GM23248 (cell line): ENCODE measurements at regions not wholly inside any gene's neighbourhood (a gene's known extent, or its start where the extent isn't known, plus 50 kb on each side); places are given as distances from the start of the nearest gene placed in this dataset.

Experiments used
- EZH2 ChIP-seq: fragments of 200-600 bp; sonication (generic); IDR thresholded peaks from 2 replicates; pipeline ENCODE4 v1.6.1; 2018; ENCODE audit warnings: antibody characterized with exemption, mild to moderate bottlenecking; ENCODE audit not compliant: insufficient read depth, poor library complexity, severe bottlenecking
- EZH2phosphoT487 ChIP-seq: fragments of 200-600 bp; sonication (generic); IDR thresholded peaks from 2 replicates; pipeline ENCODE4 v1.6.1; 2018; ENCODE audit warnings: antibody characterized with exemption, moderate library complexity, mild to moderate bottlenecking, low read depth; ENCODE audit not compliant: insufficient read depth

DNA sequence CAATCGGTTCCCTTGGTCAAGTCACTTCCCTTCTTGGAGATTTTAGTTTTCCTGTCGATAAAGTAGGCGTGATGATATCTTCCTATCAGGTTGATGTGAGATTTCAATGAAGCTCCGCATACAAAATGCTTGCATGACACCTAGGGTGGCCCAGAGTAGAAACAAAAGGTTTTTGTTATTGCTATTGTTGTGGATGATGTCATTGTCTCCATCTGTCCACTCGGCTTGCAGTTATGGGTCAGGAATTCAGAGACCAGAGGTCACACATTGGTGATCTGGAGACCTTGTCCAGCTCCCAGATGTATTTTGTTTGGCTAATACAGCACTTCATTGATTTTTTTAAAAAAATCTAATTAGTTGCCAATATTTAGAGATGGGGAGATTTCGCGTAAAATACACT, 382.1 kb downstream of the MN1 start:
- TF ChIP-seq EZH2phosphoT487 (no peak), EZH2 (no peak)
